CD4-positive, alpha-beta T cell (primary cell): ENCODE measurements at regions not wholly inside any gene's neighbourhood (a gene's known extent, or its start where the extent isn't known, plus 50 kb on each side); places are given as distances from the start of the nearest gene placed in this dataset.

ENCODE experiments used
- ATAC-seq: fragments of 200-7000 bp; cut with Tn5 transposase; one replicate; pipeline ENCODE4 v1.10.0; 2022; ENCODE audit warnings: mild to moderate bottlenecking; ENCODE audit not compliant: poor library complexity
- CTCF ChIA-PET: fragments of 350-600 bp; sonication (Branson Sonifier 250); formaldehyde crosslinking; loops from one replicate; lab custom pipeline; 2021; ENCODE audit warnings: antibody characterized with exemption, inconsistent platforms; lab: Charles Lee
- POLR2A ChIA-PET: fragments of 350-600 bp; sonication (Branson Sonifier 250); formaldehyde crosslinking; loops from one replicate; lab custom pipeline; 2021; ENCODE audit warnings: antibody characterized with exemption, inconsistent platforms; lab: Charles Lee
- DNase-seq, 14 experiments: peaks; one replicate each; pipeline ENCODE4 v3.0.0-alpha.2; 2013 to 2020; ENCODE audit warnings: mixed read lengths in 2 of 14
- H3K27ac ChIP-seq, 2 donors: one replicate each; pipeline versions ENCODE4 v1.5.1 to v1.7.0; 2013; ENCODE audit warnings: low read length in 2 of 2, low read depth in 1 of 2, mild to moderate bottlenecking in 1 of 2
- H3K27me3 ChIP-seq, 2 experiments: 1 replicate in 1 of 2; 2 replicates in 1 of 2; pipeline versions ENCODE4 v1.6.1 to v1.7.0; 2013; ENCODE audit warnings: low read length in 2 of 2, control low read depth in 1 of 2, mild to moderate bottlenecking in 1 of 2, moderate library complexity in 1 of 2; ENCODE audit not compliant: insufficient read depth in 2 of 2, control insufficient read depth in 1 of 2
- H3K36me3 ChIP-seq: one replicate; pipeline ENCODE4 v1.6.1; 2013; ENCODE audit warnings: low read length, control low read depth; ENCODE audit not compliant: insufficient read depth
- H3K4me1 ChIP-seq: one replicate; pipeline ENCODE4 v1.6.1; 2013; ENCODE audit warnings: low read length, control low read depth; ENCODE audit not compliant: insufficient read depth
- H3K4me3 ChIP-seq: one replicate; pipeline ENCODE4 v1.5.1; 2013; ENCODE audit warnings: mild to moderate bottlenecking, low read length, moderate library complexity
- H3K9me3 ChIP-seq, 2 experiments: 1 replicate in 1 of 2; 2 replicates in 1 of 2; pipeline versions ENCODE4 v1.6.1 to v1.7.0; 2013; ENCODE audit warnings: low read length in 2 of 2, mild to moderate bottlenecking in 2 of 2, control low read depth in 1 of 2, moderate library complexity in 1 of 2; ENCODE audit not compliant: control insufficient read depth in 1 of 2, insufficient read depth in 1 of 2
- H3K27ac Mint-ChIP-seq: one replicate; pipeline ENCODE4 v1.8.0; 2020; ENCODE audit warnings: mixed read lengths
- H3K27me3 Mint-ChIP-seq: one replicate; pipeline ENCODE4 v1.8.0; 2021; ENCODE audit warnings: mixed read lengths
- H3K36me3 Mint-ChIP-seq: one replicate; pipeline ENCODE4 v1.8.0; 2021; ENCODE audit warnings: low read depth, mixed read lengths
- H3K4me1 Mint-ChIP-seq: one replicate; pipeline ENCODE4 v1.8.0; 2021; ENCODE audit warnings: low read depth, mixed read lengths
- H3K4me3 Mint-ChIP-seq: one replicate; pipeline ENCODE4 v1.8.0; 2020; ENCODE audit warnings: mild to moderate bottlenecking, mixed read lengths
- H3K9me3 Mint-ChIP-seq: one replicate; pipeline ENCODE4 v1.8.0; 2020; ENCODE audit warnings: mixed read lengths
- intact Hi-C, 2 experiments: fragments of 100-400 bp; cut with DNase I in 1 of 2; cut with micrococcal nuclease in 1 of 2; formaldehyde crosslinking; loops; one replicate each; pipeline versions ENCODE4 v1.15.1 to v1.9.0; 2023 to 2025; cut with DNase I, micrococcal nuclease
- TF ChIP-seq, protein P1 (sequence below): fragments of 200-600 bp; IDR thresholded peaks from one replicate; pipeline ENCODE4 v1.8.0; 2022; ENCODE audit warnings: antibody characterized with exemption, mild to moderate bottlenecking

DNA sequence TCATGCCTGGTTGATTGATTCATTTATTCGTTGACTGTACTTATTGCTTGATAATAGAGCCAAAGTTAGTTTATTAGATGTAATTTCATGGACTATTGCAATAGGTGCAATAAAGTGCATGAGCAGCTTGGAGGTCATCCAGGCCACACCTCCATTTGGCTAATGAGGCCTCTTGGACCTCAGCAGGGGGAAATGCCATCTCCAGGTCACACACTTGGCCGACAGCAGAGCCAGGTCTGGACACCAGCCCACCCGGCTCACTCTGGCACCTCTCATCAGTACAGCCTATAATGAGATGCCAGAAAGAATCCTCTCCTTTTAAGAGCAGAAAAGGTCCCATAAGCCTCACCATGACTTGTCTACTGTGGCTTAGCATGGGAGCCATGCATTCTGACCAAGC is 71.2 kb upstream of the AFF3 start:
- Mint-ChIP-seq H3K27ac (no peak overlapping the region), H3K36me3 (no peaks in the 10 kb centered on the region), H3K4me1 (no peaks in the 10 kb centered on the region), H3K9me3 (no peaks in the 10 kb centered on the region), H3K27me3 (no peaks in the 10 kb centered on the region), H3K4me3 (no peak overlapping the region)
- Histone ChIP-seq H3K27ac (no peak overlapping the region), H3K36me3 (no peaks in the 10 kb centered on the region), H3K4me3 (no peak overlapping the region), H3K4me1 (peaks cover 7% of the 10 kb centered on the region), H3K27me3 (no peaks in the 10 kb centered on the region), H3K9me3 (no peaks in the 10 kb centered on the region)
- CTCF ChIA-PET = no interaction called here
- POLR2A ChIA-PET = no interaction called here
- intact Hi-C loops = no loop called here
- TF ChIP-seq, protein P1, sequence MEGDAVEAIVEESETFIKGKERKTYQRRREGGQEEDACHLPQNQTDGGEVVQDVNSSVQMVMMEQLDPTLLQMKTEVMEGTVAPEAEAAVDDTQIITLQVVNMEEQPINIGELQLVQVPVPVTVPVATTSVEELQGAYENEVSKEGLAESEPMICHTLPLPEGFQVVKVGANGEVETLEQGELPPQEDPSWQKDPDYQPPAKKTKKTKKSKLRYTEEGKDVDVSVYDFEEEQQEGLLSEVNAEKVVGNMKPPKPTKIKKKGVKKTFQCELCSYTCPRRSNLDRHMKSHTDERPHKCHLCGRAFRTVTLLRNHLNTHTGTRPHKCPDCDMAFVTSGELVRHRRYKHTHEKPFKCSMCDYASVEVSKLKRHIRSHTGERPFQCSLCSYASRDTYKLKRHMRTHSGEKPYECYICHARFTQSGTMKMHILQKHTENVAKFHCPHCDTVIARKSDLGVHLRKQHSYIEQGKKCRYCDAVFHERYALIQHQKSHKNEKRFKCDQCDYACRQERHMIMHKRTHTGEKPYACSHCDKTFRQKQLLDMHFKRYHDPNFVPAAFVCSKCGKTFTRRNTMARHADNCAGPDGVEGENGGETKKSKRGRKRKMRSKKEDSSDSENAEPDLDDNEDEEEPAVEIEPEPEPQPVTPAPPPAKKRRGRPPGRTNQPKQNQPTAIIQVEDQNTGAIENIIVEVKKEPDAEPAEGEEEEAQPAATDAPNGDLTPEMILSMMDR = no peak
- no peak for ATAC-seq
- DNase-seq = no peak

DNA sequence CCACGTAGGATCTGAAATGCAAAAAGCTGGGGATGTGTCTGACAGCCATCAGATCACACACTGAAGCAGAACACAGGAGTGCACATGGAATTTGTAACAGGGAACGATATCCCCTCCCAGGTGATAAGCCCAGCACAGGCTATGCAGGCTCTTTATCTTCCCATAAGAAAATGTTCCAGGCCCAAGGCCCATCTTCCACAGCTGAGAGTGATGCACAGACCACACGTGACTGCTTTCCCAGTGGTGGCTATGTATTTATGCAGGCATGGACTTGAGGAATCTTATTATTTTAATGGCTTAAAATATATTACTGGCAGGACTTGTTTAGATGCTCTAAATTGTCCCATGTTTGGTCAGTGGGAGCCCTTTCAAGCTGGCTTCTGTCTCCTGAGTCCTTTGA is 70.5 kb upstream of the AFF3 start:
- TF ChIP-seq, protein P1 = no peak

DNA sequence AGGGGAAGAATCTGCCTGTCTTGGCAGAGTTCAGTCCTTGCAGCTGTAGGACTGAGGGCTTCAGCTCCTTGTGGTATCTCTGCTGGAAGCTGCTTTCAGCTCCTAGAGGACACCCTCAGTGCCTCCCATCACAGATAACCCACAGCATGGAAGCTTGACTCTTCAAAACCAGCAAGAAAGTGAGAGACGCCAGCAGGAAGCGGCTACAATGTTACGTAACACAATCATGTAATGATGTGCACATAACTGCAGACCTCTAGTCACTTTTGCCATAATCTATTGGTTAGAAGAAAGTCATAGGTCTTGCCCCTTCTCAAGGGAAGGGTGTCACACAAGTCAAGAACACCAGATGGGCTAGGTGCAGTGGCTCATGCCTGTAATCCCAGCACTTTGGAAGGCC is 69.1 kb upstream of the AFF3 start:
- CTCF ChIA-PET = interaction anchor here (0.6 kb wide), 1 partner anchor 50 kb away, joined by 4 read pairs; no protein-coding TSS in a partner anchor
- intact Hi-C loops = no loop called here
- ATAC-seq = no peak

More for the DNA sequence above, 70.5 kb upstream of the AFF3 start:
- ATAC-seq (no peak), DNase-seq (no peak)
- no peaks in the 10 kb centered on the region for H3K27me3 Mint-ChIP-seq
- Histone ChIP-seq H3K9me3 (no peaks in the 10 kb centered on the region), H3K27me3 (no peaks in the 10 kb centered on the region), H3K4me3 (no peak overlapping the region), H3K4me1 (peaks cover 4% of the 10 kb centered on the region), H3K27ac (no peak overlapping the region), H3K36me3 (no peaks in the 10 kb centered on the region)
- no peak overlapping the region for H3K4me3 Mint-ChIP-seq
- H3K4me1 Mint-ChIP-seq = no peaks in the 10 kb centered on the region
- intact Hi-C loops = no loop called here
- H3K9me3 Mint-ChIP-seq = no peaks in the 10 kb centered on the region
- H3K27ac Mint-ChIP-seq = no peak overlapping the region
- POLR2A ChIA-PET = no interaction called here
- CTCF ChIA-PET = no interaction called here
- H3K36me3 Mint-ChIP-seq = no peaks in the 10 kb centered on the region

More for the DNA sequence above, 69.1 kb upstream of the AFF3 start:
- H3K27me3 ChIP-seq = no peaks in the 10 kb centered on the region
- no peaks in the 10 kb centered on the region for H3K9me3 Mint-ChIP-seq
- TF ChIP-seq, protein P1 = no peak
- H3K9me3 ChIP-seq = no peaks in the 10 kb centered on the region
- no peak overlapping the region for H3K27ac Mint-ChIP-seq
- H3K36me3 Mint-ChIP-seq = no peaks in the 10 kb centered on the region
- no peak for DNase-seq
- H3K36me3 ChIP-seq = no peaks in the 10 kb centered on the region
- H3K4me1 ChIP-seq = no peaks in the 10 kb centered on the region
- H3K4me1 Mint-ChIP-seq = no peaks in the 10 kb centered on the region
- no peak overlapping the region for H3K27ac ChIP-seq
- no peaks in the 10 kb centered on the region for H3K27me3 Mint-ChIP-seq
- POLR2A ChIA-PET = no interaction called here
- no peak overlapping the region for H3K4me3 Mint-ChIP-seq
- H3K4me3 ChIP-seq = no peak overlapping the region
